ENCODE measurements at regions not wholly inside any gene's neighbourhood (a gene's known extent, or its start where the extent isn't known, plus 50 kb on each side); places are given as distances from the start of the nearest gene placed in this dataset.

GRCh38 chr9:744790-745484 lies 96.6 kb upstream of the DMRT1 start:
- TF ChIP-seq, protein P1, sequence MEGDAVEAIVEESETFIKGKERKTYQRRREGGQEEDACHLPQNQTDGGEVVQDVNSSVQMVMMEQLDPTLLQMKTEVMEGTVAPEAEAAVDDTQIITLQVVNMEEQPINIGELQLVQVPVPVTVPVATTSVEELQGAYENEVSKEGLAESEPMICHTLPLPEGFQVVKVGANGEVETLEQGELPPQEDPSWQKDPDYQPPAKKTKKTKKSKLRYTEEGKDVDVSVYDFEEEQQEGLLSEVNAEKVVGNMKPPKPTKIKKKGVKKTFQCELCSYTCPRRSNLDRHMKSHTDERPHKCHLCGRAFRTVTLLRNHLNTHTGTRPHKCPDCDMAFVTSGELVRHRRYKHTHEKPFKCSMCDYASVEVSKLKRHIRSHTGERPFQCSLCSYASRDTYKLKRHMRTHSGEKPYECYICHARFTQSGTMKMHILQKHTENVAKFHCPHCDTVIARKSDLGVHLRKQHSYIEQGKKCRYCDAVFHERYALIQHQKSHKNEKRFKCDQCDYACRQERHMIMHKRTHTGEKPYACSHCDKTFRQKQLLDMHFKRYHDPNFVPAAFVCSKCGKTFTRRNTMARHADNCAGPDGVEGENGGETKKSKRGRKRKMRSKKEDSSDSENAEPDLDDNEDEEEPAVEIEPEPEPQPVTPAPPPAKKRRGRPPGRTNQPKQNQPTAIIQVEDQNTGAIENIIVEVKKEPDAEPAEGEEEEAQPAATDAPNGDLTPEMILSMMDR (IDR thresholded peaks at IDR 0.05), result no peak
- no peak for TF ChIP-seq POLR2A (IDR thresholded peaks at IDR 0.05)

Data from lower leg skin (tissue), 3 donors.